Stomach (tissue), 8 donors: ENCODE measurements at regions not wholly inside any gene's neighbourhood (a gene's known extent, or its start where the extent isn't known, plus 50 kb on each side); places are given as distances from the start of the nearest gene placed in this dataset.

Source experiments
- DNase-seq, 2 donors: peaks; one replicate each; pipeline versions ENCODE4 v3.0.0 to v3.0.0-alpha.2; 2013 to 2019
- H3K27ac ChIP-seq, 5 donors: fragments of 200-600 bp in 4 of 5; sonication (generic) in 4 of 5; one replicate each; pipeline ENCODE4 v1.5.1; 2013 to 2019; ENCODE audit warnings: mild to moderate bottlenecking in 1 of 5, moderate library complexity in 1 of 5
- H3K27me3 ChIP-seq, 3 donors: fragments of 200-600 bp; sonication (generic); one replicate each; pipeline ENCODE4 v1.5.1; 2017 to 2019; ENCODE audit warnings: mixed run types in 1 of 3
- H3K36me3 ChIP-seq, 4 donors: fragments of 200-600 bp; sonication (generic); 1 replicate in 3 of 4; 2 replicates in 1 of 4; pipeline ENCODE4 v1.5.1; 2016 to 2019
- H3K4me1 ChIP-seq, 4 donors: fragments of 200-600 bp; sonication (generic); one replicate each; pipeline ENCODE4 v1.5.1; 2016 to 2019
- H3K4me3 ChIP-seq, 4 donors: fragments of 200-600 bp; sonication (generic) in 3 of 4; one replicate each; pipeline ENCODE4 v1.5.1; 2016 to 2019; ENCODE audit warnings: mild to moderate bottlenecking in 1 of 4
- H3K9me3 ChIP-seq, 4 donors: fragments of 200-600 bp; sonication (generic); one replicate each; pipeline ENCODE4 v1.5.1; 2016 to 2019
- EP300 ChIP-seq: sonication (generic); formaldehyde crosslinking; IDR thresholded peaks from one replicate; pipeline ENCODE4 v1.6.1; 2017; ENCODE audit warnings: antibody characterized with exemption
- POLR2A ChIP-seq, 4 donors: fragments of 450-650 bp; IDR thresholded peaks; one replicate each; pipeline ENCODE4 v1.6.1; 2016; ENCODE audit warnings: antibody characterized with exemption in 4 of 4, control low read depth in 2 of 4, mild to moderate bottlenecking in 1 of 4, moderate library complexity in 1 of 4
- POLR2AphosphoS5 ChIP-seq, 3 donors: sonication (generic); formaldehyde crosslinking; IDR thresholded peaks; one replicate each; pipeline ENCODE4 v1.6.1; 2016; ENCODE audit warnings: antibody characterized with exemption in 3 of 3
- WGBS, 5 donors: extraction: QIAGEN DNeasy Blood & Tissue Kit in 3 of 5; methylation state at CpG; one replicate each; pipeline versions ENCODE4 v1.1.5 to v1.1.7; 2013 to 2018; 5-methylcytosine and 5-hydroxymethylcytosine counted together
- intact Hi-C: fragments of 100-400 bp; cut with DNase I; formaldehyde crosslinking; loops from one replicate; pipeline ENCODE4 v1.15.1; 2023; ENCODE audit warnings: low total_unique reads
- TF ChIP-seq, protein P1 (sequence below), 7 experiments: fragments of 450-650 bp in 4 of 7; fragments of 200-600 bp in 3 of 7; sonication (generic) in 3 of 7; IDR thresholded peaks; one replicate each; pipeline ENCODE4 v1.5.1; 2016 to 2019; ENCODE audit warnings: antibody characterized with exemption in 7 of 7, control low read depth in 2 of 7, mild to moderate bottlenecking in 1 of 7
- donor health status: healthy with polysubstance abuse.
- donor health status: Bipolar disorder and iron deficiency.
- donor health status: healthy.

DNA sequence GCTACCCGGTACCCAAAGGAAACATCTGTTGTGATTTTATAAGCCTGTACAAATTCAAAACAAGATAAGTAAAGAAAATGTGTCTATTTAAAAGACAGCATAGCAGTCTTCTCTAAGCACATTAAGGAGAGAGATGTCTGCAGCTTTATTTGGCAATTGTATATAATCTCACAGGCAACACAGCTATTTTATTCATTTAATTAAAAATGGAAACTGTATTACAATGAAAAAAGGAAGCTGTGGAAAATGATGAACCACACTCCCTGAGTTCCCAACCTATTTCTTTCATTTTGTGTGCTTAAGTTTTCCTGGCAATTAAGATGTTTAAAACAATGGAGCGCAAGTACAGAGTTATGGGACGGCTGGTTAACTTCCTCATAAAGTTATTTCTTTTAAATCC lies 78.4 kb downstream of the CBLL2 start:
- H3K4me1 ChIP-seq = no peaks in the 10 kb centered on the region
- peaks cover 0 to 6% (median 0%) of the 10 kb centered on the region in 3 donors for H3K27me3 ChIP-seq
- 70 to 84% (median 75%) methylated on average over 3 of the region's 3 CpGs for WGBS, 5 donors

DNA sequence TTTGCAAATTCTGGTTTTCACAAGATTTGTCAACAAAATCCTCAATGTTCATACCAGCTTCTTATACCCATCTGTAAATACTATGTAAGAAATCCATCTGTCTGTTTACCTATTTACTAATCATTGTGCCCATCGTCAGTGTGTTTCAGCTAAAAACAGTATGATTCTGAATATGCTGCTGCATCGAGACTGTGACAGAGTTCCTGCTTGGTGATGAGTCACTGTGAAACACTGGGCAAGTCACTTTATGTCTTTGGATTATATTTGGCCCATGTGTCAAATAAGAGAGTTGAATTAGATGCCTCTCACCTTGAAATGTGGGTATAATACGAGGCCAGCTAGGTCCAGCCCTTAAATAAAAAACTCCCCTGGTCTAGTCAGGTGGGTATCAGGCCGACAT lies 79.3 kb downstream of the CBLL2 start:
- intact Hi-C loops = no loop called here
- 66 to 74% (median 72%) methylated on average over 4 of the region's 4 CpGs for WGBS, 5 donors
- H3K9me3 ChIP-seq = no peaks in the 10 kb centered on the region

More for the DNA sequence above, 78.4 kb downstream of the CBLL2 start:
- DNase-seq = no peak
- TF ChIP-seq, protein P1, sequence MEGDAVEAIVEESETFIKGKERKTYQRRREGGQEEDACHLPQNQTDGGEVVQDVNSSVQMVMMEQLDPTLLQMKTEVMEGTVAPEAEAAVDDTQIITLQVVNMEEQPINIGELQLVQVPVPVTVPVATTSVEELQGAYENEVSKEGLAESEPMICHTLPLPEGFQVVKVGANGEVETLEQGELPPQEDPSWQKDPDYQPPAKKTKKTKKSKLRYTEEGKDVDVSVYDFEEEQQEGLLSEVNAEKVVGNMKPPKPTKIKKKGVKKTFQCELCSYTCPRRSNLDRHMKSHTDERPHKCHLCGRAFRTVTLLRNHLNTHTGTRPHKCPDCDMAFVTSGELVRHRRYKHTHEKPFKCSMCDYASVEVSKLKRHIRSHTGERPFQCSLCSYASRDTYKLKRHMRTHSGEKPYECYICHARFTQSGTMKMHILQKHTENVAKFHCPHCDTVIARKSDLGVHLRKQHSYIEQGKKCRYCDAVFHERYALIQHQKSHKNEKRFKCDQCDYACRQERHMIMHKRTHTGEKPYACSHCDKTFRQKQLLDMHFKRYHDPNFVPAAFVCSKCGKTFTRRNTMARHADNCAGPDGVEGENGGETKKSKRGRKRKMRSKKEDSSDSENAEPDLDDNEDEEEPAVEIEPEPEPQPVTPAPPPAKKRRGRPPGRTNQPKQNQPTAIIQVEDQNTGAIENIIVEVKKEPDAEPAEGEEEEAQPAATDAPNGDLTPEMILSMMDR (IDR thresholded peaks at IDR 0.05) = no peak
- TF ChIP-seq EP300 = no peak
- no peak for TF ChIP-seq POLR2A (IDR thresholded peaks at IDR 0.05)
- no peak for TF ChIP-seq POLR2AphosphoS5 (IDR thresholded peaks at IDR 0.05)
- no peak overlapping the region for H3K4me3 ChIP-seq
- H3K36me3 ChIP-seq = no peaks in the 10 kb centered on the region
- intact Hi-C loops = no loop called here
- H3K27ac ChIP-seq = no peak overlapping the region
- no peaks in the 10 kb centered on the region for H3K9me3 ChIP-seq

DNA sequence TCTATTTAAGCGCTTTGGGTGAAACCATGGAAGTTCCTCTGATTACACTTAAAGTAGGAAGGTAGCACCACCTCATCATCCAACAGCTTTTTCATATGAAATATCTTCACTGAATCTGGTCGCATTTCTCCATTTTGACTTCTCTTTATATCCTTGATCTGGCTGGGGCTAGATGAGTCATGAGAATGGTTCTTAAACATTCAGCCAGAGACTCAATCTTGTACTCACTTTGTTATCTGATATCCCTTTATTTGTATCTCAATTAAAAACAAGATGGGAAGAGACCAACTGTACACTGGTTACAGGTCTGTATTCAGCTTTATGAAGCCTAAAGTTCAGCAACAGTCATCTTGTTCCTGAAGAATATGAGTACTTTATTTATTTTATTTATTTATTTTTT lies 84.9 kb downstream of the CBLL2 start:
- no peaks in the 10 kb centered on the region for H3K36me3 ChIP-seq
- WGBS, 5 donors = 87 to 98% (median 95%) methylated on average over 2 of the region's 2 CpGs
- no peak overlapping the region for H3K4me3 ChIP-seq
- TF ChIP-seq POLR2A (IDR thresholded peaks at IDR 0.05) = no peak
- TF ChIP-seq EP300 = no peak
- TF ChIP-seq POLR2AphosphoS5 (IDR thresholded peaks at IDR 0.05) = no peak
- TF ChIP-seq, protein P1 (IDR thresholded peaks at IDR 0.05) = no peak
- H3K27ac ChIP-seq = no peak overlapping the region
- intact Hi-C loops = no loop called here
- H3K4me1 ChIP-seq = no peaks in the 10 kb centered on the region
- no peaks in the 10 kb centered on the region for H3K27me3 ChIP-seq
- DNase-seq = no peak
- H3K9me3 ChIP-seq = no peaks in the 10 kb centered on the region

More for the DNA sequence above, 79.3 kb downstream of the CBLL2 start:
- Histone ChIP-seq H3K27me3 (peaks cover 0 to 6% (median 0%) of the 10 kb centered on the region in 3 donors), H3K36me3 (no peaks in the 10 kb centered on the region), H3K4me1 (no peaks in the 10 kb centered on the region), H3K4me3 (no peak overlapping the region), H3K27ac (no peak overlapping the region)
- no peak for TF ChIP-seq POLR2AphosphoS5 (IDR thresholded peaks at IDR 0.05)
- TF ChIP-seq, protein P1 (IDR thresholded peaks at IDR 0.05) = no peak
- TF ChIP-seq EP300 = no peak
- no peak for TF ChIP-seq POLR2A (IDR thresholded peaks at IDR 0.05)
- no peak for DNase-seq

DNA sequence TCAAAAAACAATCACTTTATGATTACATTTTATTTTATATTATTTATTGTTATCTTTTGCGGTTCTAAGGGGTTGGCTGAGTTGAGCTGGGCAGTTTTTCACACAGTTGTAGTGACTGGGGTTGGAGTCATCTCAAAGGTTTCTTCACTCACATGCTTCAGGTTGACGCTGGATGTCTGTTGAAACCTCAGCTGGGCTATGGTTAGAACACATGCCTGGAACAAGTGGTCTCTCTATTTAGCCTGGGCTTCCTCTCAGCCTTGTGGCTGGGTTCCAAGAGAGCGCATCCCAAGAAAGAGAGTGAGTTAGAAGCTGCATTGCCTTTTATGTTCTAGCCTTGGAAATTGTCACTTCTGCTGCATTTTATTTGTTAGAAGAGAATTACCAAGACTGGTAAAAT lies 87.4 kb downstream of the CBLL2 start:
- DNase-seq = no peak
- no peak overlapping the region for H3K27ac ChIP-seq
- no peaks in the 10 kb centered on the region for H3K4me1 ChIP-seq
- no peak overlapping the region for H3K4me3 ChIP-seq
- WGBS, 5 donors = 78 to 96% (median 88%) methylated on average over 3 of the region's 3 CpGs
- no peaks in the 10 kb centered on the region for H3K27me3 ChIP-seq
- TF ChIP-seq, protein P1 (IDR thresholded peaks at IDR 0.05) = no peak
- no peak for TF ChIP-seq POLR2A (IDR thresholded peaks at IDR 0.05)
- no peak for TF ChIP-seq POLR2AphosphoS5 (IDR thresholded peaks at IDR 0.05)
- no peak for TF ChIP-seq EP300
- no peaks in the 10 kb centered on the region for H3K36me3 ChIP-seq
- intact Hi-C loops = no loop called here
- no peaks in the 10 kb centered on the region for H3K9me3 ChIP-seq
